Sigmoid colon (tissue), 4 donors: ENCODE measurements at regions not wholly inside any gene's neighbourhood (a gene's known extent, or its start where the extent isn't known, plus 50 kb on each side); places are given as distances from the start of the nearest gene placed in this dataset.

ENCODE experiments used
- EP300 ChIP-seq, 4 donors: sonication (generic); formaldehyde crosslinking; IDR thresholded peaks; one replicate each; pipeline ENCODE4 v1.6.1; 2017; ENCODE audit warnings: antibody characterized with exemption in 4 of 4
- TF ChIP-seq, protein P1 (sequence below), 4 experiments: fragments of 450-650 bp in 3 of 4; fragments of 200-600 bp in 1 of 4; IDR thresholded peaks; one replicate each; pipeline ENCODE4 v1.5.1; 2016 to 2019; ENCODE audit warnings: antibody characterized with exemption in 4 of 4, mild to moderate bottlenecking in 3 of 4, moderate library complexity in 2 of 4

DNA sequence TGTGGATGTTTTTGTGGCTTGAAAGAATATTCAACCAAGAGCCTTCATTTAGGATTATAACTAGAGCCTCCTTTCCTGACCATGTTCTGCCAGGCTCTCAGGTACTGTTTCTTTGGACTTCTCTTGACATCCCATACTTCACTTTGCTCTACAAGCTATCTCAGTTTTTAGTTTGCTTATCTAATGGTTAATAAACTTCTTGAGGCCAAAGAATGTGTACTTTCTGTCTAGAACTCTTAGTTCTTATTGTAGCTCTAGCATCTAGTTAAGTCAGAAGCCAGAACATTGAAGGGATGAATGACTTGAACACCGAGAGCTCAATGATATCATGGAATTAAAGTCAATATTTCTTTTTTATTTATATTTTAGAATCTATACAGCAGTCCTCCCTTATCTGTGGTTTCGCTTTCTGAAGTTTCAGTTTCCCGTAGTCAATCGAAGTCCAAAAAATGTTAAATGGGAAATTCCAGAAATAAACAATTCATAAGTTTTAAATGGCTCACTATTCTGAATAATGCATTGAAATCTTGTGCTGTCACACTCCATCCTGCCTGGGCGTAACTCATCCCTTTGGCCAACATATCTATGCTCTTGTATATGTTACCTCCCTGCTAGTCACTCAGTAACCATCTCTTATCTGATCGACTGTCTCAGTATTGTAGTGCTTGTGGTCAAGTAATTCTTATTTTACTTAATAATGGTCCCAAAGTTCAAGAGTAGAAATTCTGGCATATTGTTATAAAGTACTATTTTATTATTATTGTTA lies 368.6 kb upstream of the RBMS3 start:
- TF ChIP-seq, protein P1, sequence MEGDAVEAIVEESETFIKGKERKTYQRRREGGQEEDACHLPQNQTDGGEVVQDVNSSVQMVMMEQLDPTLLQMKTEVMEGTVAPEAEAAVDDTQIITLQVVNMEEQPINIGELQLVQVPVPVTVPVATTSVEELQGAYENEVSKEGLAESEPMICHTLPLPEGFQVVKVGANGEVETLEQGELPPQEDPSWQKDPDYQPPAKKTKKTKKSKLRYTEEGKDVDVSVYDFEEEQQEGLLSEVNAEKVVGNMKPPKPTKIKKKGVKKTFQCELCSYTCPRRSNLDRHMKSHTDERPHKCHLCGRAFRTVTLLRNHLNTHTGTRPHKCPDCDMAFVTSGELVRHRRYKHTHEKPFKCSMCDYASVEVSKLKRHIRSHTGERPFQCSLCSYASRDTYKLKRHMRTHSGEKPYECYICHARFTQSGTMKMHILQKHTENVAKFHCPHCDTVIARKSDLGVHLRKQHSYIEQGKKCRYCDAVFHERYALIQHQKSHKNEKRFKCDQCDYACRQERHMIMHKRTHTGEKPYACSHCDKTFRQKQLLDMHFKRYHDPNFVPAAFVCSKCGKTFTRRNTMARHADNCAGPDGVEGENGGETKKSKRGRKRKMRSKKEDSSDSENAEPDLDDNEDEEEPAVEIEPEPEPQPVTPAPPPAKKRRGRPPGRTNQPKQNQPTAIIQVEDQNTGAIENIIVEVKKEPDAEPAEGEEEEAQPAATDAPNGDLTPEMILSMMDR (IDR thresholded peaks at IDR 0.05) = no peak
- no peak for TF ChIP-seq EP300 (IDR thresholded peaks at IDR 0.05)
